ENCODE measurements at regions not wholly inside any gene's neighbourhood (a gene's known extent, or its start where the extent isn't known, plus 50 kb on each side); places are given as distances from the start of the nearest gene placed in this dataset.

- no peak for TF ChIP-seq POLR2AphosphoS5 (IDR thresholded peaks at IDR 0.05; ENCODE audit: low read depth, low read length)
- no peak for TF ChIP-seq POLR2A (IDR thresholded peaks at IDR 0.05; ENCODE audit: low read depth, low read length)
- no peak for TF ChIP-seq TAF1 (IDR thresholded peaks at IDR 0.05; ENCODE audit: low read depth, low read length)
- TF ChIP-seq POU2F2 (IDR thresholded peaks at IDR 0.05; ENCODE audit: low read depth, low read length): no peak
- no peak for TF ChIP-seq PAX5 (IDR thresholded peaks at IDR 0.05; ENCODE audit: insufficient read depth, low read length, severe bottlenecking)
Measured at GRCh38 chr5:56639476-56639875, 175.9 kb upstream of the MAP3K1 start.

Data from GM12891 (cell line).